ENCODE measurements at regions not wholly inside any gene's neighbourhood (a gene's known extent, or its start where the extent isn't known, plus 50 kb on each side); places are given as distances from the start of the nearest gene placed in this dataset.

DNA sequence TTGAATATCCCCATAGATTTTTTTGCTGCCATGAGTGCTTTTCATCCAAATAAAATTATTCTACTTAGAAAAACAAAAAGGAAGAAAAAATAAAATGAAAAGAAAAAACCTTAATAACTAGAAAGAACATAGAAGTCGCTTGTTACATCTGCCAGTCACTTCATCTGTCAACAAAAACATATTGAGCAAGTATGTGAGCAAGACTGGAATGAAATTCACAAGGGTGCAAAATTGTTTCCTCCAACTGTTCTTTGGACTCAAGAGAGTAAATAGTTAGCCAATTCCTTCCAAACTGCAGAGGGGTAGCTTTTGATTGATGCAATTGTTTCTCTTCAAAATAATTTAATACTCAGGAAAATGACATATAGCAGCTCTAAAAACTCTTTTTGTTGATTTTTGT lies 336.3 kb upstream of the CDH7 start:
- in situ Hi-C loops (cut with HindIII; ENCODE audit: low sequenced_read_pairs): no loop called here

DNA sequence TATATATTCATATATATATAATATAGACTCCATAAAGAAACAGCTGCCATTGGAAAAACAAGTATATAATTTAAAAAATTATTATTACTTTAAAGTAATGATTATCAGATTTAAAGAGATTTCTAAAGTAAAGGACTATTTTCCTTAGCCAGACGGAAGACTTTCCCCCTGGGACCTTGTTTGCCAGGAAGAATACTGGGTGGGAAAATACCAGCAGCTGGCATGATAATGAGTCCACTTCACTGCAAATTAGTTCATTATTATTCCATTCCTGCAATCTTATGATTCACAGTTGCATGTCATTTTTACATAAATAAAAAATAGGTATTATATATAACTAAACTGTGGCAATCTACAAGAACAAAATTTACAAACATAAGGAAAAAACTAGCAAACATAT lies 339.8 kb upstream of the CDH7 start:
- in situ Hi-C loops (cut with HindIII; ENCODE audit: low sequenced_read_pairs): no loop called here

DNA sequence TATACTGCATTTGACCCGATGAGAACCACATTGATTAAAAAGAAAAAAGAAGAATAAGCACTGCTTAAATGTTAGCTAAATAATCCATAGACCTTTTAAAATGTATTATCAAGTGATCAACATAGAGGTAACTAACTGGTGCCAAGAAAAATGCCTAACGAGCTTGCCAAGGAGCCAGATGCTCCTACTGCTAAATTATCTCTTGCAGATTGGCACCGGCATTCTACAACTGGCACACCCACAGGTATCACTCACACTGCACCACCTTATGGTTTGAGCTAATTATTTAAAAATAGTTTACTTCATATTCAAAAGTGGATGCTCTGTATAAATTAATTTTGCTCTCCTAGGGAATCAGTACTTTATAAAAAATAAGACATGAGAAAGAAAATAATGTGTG lies 341.6 kb upstream of the CDH7 start:
- in situ Hi-C loops (cut with HindIII; ENCODE audit: low sequenced_read_pairs): no loop called here

DNA sequence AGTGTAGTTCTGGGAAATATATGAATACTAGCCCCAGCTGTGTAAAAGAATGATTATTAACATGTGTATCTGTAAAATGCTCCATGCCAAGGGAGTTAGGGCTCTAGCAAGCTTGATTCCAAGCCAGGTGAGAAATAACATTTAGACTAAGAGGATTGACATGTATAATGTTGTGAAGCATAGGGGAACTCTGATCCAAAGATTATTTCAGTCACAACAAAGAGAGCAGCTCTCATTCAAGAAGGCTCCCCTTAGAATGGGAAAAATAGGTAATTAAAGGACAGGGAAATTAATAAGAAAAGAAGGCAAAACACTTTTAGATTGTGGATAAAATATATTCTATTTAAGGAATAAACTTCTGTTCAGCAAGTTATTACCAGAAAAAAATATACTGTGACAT lies 347.3 kb upstream of the CDH7 start:
- in situ Hi-C loops (cut with HindIII; ENCODE audit: low sequenced_read_pairs): no loop called here

DNA sequence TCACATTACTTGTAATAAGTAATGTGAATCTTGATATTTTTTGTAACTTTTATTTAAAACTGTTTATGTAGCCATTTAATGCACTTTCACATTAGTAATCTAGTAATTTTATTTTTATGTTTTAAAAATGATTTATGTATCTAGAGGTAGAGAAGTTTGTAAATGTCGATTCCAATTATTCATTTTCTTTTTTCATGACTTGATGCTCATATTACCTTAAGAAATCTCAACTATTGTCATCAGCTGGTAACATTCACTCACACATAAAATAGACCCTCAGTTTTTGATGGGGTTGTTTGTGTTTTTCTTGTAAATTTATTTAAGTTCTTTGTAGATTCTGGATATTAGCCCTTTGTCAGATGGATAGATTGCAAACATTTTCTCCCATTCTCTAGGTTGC lies 351.7 kb upstream of the CDH7 start:
- in situ Hi-C loops (cut with HindIII; ENCODE audit: low sequenced_read_pairs): no loop called here

DNA sequence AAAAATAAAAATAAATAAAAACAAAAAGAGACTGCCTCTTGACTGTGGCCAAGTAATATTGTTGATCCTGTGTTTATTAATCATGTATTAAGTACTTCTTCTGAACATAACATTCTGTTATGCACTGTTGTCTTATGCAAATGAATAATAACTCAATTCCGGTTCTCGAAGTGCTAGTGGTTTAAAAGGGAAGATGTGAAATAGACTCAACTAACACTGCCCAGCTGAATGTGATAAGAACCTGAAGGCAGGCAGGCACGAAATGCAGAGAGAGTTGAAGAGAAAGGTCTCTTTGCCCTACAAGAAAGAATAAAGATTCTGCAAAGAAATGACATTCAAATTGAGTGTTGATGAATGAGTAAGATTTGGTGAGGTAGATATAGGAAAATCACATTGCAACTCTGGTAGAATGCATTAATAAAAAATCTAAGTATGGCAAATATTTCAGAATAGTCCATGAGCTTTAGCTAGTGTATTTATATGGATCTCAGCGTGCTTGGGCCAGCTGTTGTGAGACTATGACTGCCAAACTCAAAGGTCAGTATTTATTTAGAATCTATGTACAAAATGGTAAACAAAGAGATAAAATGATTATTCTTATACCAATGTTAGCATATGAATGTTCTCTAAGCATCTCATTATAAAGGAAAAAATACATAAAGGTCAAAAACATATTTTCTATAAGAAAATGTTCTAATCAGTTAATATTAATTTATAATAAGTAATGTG lies 352.3 kb upstream of the CDH7 start:
- in situ Hi-C loops (cut with HindIII; ENCODE audit: low sequenced_read_pairs): no loop called here

DNA sequence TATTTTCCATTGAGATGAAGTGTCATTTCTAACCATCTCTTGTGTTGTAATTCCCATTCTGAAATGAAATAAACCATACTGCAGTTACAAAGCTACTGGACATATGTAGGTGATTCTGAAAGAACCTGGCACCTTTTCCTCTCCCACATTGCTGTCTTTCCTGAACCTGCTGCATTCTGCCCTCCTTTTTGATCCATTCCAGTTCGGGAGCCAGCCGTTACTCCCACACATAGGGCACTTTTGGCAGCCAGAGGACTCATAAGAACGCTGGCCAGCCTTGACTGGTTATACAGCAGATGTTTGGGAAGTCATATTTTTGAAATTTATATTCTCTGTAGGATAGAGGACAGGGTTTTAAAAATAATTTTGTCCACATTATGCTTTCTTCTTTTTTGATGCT lies 369.8 kb upstream of the CDH7 start:
- in situ Hi-C loops (cut with HindIII; ENCODE audit: low sequenced_read_pairs): no loop called here

DNA sequence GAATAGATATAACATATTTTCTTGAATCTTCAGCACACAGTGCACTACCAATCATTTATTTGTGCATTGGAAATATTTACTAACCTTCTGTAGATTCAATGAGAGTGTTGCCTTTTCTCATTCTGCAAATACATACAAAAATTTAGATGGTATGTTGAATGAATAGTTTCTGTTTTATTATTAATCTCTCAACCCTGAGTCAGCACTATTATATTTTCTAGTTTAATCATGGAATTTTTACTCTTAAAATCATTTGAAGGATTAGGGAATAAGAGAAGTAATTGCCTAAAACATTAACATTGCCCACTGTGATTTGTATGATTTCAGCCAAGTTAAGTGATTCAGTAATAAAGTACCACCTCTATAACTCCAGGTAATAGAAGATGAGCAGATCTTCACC lies 370.2 kb upstream of the CDH7 start:
- in situ Hi-C loops (cut with HindIII; ENCODE audit: low sequenced_read_pairs): no loop called here

DNA sequence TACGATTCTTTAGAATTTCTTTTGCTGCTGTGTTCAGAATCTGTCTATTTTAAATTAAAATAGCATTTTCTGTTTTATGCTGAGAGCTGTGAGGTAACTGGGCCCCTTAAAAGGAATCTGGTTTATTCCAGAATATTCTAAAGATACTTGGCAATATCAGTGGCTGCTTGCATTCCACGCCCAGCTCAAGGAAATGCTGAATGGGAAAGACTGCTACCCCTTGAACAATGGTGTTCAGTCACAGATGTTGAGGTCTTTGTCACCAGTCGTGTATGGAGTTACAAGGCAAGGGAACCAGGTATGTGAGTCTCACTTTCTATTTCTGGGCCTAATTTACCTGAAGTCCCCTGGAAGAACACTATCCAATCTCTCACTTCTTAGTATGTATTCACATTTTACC lies 377.9 kb upstream of the CDH7 start:
- in situ Hi-C loops (cut with HindIII; ENCODE audit: low sequenced_read_pairs): no loop called here

DNA sequence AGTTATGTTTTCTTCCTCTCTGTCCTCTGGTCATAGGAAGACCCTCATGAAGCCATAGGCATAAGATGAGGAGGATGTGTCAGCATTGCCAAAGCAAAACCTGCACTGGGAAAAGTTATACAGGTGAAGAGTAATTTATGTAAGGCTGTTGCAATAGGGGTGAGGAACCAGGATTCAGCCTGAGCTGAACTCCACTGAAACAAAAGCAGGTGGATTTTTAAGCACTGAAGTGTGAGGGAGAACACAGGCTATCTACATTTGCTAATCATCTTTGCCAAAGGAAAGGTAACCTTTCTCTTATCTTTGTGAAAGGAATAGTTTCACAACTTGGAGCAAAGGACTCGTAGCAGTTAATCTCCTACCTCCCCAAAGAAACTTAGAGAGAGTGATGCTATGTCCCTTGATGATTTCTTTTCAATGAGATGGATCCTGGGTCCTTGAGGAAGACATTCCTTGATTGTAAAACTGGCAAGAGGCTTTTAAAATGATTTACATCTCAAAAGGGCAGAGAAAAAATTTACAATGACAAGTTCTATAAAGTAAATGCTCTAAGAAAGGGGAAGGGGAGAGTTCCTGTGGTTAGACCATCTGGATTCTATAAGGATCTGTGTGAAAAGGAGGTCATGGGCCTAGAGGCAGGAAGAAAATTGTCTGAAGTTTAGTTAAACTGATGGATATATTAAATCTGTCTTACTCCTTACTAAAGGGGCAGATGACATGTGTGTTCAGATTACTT lies 385.4 kb upstream of the CDH7 start:
- in situ Hi-C loops (cut with HindIII; ENCODE audit: low sequenced_read_pairs): no loop called here

DNA sequence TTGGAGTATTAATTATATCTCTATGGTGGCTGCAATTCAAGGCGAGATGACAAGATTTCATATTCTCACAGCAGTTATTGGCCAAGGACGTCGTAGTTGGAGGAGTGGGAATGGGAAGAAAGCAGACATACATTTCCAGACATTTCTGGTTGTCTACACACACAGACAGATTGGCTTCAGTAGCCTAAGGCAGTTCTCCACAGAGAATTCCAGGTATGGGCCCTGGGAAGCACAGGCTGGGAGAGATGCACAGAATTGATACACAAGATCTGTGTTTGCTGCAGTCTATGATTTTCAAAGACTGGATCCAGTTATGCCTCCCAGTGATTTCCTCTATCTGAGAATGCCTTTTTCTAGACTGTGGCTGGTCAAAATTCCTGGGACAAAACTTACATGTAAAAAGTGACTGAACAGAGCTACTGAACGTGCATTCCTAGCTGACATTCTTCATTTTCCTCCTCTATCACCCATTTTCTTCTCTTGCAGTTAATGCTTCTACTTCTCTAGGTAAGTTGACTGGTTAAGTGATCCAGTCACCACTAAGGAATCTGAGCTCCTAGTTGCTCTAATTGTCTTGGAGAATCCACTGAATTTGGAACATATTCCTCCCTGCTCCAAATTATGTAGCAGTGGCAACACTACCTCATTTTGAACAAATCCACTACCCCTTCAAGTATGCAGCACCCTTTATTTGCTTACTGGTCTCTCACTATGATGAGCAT lies 386.7 kb upstream of the CDH7 start:
- in situ Hi-C loops (cut with HindIII; ENCODE audit: low sequenced_read_pairs): no loop called here

DNA sequence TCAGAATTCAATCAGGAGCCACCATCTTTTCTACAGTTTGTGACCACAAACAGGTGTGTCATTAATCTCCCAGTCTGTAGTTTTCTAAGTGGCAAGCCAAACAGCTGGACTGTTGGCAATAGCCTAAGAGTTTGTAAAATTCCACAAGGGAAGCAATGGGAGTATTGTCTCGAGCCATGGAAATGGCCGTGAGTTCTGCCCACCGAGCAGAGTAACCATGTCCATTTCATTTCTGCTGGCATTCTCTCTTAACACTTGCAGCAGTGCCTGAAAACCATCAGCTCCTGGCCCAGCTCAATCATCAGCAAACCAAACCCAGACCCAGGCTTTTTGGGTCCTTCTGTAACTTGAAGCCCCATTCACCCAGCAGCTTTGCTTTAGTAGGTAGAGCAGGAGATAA lies 387.8 kb upstream of the CDH7 start:
- in situ Hi-C loops (cut with HindIII; ENCODE audit: low sequenced_read_pairs): no loop called here

DNA sequence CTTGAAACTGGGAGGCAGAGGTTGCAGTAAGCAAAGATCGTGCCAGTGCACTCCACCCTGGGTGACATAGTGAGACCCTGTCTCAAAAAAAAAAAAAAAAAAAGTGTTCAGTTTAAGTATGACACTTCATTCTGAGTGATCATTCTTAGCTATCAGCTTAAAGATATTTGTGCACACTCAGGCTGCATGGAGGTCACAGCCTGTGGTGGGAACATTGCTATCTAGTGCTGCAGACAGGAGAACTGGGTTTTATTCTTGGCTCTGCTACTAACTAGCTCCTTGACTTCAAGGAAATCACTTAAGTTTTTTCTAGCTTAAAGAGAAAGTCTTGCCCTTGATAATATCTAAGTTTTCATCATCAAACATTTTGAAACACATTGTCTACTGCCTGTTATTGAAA lies 391.3 kb upstream of the CDH7 start:
- in situ Hi-C loops (cut with HindIII; ENCODE audit: low sequenced_read_pairs): no loop called here

DNA sequence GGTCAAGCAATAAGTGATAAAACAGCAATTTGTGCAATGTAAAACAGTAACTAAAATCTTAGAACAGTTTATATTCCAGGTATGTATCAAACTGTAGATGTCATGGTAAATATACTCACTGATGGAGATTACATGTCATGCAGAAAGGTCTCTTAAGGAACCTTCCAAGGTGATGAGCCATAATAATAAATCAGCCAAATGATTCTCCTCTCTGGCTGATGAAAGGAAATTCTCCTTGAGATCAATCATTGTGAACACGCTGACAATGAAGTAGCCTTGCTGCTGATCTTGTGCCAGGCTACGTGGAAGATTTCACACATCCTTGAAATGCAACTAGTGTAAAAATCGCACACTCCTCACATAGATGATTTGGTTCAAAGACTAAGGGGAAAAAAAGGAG lies 392.5 kb upstream of the CDH7 start:
- in situ Hi-C loops (cut with HindIII; ENCODE audit: low sequenced_read_pairs): no loop called here

DNA sequence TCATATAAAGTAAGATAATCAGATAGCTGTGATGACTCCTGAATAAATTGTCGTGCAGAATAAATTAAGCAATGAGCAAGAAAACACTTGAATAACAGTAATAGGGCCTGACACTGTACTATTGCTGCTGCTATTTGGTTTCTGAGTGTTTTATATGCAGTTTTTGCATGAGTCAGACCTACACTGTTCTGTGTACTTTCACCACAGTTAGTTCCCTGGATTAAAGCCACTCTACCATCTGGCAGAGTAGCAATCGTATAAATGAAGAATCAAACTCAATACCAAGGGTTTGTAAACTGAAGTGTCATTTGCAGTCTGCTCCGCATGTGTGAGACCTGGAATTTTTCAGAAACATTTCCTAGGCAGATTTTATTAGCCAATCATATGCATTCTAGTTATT lies 398.6 kb upstream of the CDH7 start:
- in situ Hi-C loops (cut with HindIII; ENCODE audit: low sequenced_read_pairs): no loop called here

DNA sequence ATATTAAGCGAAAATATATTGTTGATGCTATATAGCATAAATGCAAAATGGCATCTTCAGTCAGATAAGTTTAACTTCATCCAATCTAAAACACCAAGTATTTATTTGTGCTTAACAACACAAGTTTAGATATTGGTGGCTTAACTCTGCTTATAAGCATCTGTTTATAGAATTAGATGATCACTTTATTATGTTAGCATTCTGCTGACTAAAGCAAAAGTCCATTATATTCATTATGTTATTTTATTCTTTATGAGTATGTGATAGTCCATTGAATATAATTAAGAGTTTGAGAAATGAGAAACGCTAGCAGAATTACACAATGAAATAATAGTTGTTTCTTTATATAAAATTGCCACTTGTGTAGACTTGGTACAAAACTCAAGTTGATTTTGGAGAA lies 401.2 kb upstream of the CDH7 start:
- in situ Hi-C loops (cut with HindIII; ENCODE audit: low sequenced_read_pairs): no loop called here

DNA sequence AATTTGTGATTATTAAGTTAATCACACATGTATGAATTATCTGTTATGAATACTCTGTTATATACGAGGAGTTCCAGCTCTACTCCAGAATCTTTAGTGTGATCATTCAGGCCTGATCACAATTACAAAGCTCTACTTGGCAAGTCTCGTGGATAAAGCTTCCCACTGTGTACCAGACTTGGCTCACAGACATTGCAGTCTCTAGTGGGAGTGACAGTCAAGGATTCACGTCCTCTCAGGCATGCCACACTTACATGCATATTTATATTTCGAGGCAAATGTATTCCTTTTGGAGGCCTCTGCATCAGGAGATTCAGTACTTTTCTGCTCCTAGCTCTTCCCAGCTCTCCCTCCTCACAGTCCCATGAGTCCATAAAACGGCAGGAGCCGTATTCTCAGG lies 403.4 kb upstream of the CDH7 start:
- in situ Hi-C loops (cut with HindIII; ENCODE audit: low sequenced_read_pairs): no loop called here

DNA sequence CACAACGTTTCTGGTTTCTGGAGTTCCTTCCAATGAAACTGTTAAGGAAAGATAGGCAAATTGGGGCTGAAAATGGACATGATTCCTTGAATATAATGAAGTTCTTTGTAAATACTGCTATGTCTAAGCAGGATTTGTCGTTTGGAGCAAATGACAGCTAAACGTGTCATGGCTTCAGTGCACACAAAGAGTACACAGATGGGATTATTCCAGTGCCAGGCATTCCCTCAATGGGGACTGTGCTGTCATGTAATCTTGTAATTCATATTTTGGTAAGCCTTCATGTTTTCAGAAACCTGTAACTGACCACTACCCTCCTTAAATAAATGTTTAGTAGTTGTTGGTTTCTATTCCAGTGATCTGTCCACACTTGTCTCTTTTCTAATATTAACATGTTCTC lies 404.7 kb upstream of the CDH7 start:
- in situ Hi-C loops (cut with HindIII; ENCODE audit: low sequenced_read_pairs): no loop called here

DNA sequence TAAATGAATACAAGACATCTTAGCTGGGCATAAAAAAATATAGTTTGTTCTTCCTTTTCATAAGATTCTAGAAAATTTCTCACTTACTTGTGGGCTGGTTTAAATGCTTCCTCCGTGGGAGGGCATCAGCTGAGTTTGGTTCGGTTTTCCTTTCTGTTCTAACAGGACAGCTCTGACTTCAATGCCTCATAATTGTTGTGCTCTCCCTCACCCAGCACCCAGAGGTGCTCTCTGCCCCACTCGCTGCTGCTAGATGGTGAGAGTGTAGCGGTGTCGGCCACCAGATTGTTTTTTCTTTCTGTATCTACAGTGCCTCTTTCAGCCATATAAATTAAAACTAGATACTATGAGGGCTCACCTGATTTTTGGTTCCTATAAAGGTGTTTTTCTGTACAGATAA lies 407.2 kb upstream of the CDH7 start:
- in situ Hi-C loops (cut with HindIII; ENCODE audit: low sequenced_read_pairs): no loop called here

DNA sequence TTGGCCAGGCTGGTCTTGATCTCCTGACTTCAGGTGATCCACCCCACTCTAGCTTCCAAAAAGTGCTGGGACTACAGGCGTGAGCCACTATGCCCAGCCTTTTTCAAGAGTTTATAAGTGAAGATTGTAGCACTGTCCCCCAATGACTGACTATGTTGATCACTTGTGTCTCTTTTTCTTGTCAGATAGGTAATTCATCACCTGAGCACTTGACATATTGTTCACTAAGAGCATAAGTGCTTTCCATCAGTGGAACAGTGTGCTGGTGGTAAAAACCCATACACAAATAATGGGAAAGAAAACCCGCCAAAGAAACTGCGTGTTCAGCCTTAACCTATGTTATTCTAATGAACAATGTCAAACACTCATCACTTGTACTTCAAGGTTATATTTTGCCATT lies 414.4 kb upstream of the CDH7 start:
- in situ Hi-C loops (cut with HindIII; ENCODE audit: low sequenced_read_pairs): no loop called here

DNA sequence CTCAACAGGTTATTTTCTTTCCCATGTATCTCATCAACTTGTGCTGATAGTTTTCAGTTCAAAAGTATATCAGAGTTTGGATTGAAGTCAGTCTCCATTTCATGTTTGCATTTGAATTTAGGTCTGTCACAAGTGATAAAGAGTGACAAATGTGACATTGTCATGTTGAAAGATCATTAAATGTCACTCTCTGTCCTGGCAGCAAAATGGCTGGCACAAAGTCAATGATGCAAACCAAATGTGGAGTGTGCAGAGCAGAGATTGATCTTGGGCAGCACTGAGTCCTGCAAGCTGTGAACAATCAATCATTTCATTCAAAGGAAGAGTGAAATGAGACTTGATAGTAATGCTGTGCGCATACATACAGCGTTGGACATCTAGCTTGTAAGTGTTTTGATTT lies 421.8 kb upstream of the CDH7 start:
- in situ Hi-C loops (cut with HindIII; ENCODE audit: low sequenced_read_pairs): no loop called here

DNA sequence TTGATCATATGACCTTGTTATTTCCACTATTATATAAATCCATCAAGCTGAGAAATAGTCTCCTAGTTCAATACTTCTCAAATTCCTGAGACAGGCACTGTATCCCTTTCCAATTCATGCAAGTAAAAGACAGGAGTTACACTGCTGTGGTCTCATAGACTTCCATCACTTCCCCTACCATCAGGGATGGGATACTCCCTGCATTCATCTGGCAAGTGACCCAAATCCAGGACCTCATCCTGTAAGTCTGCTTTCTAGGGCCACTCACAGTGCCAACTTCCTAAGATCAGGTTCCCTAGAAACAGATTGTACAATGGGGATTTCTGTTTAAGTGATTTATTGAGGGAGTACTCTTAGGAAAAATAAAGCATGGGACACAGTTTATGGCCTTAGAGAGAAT lies 424.0 kb upstream of the CDH7 start:
- in situ Hi-C loops (cut with HindIII; ENCODE audit: low sequenced_read_pairs): no loop called here

All from endothelial cell of hepatic sinusoid (primary cell).